Mucosa of descending colon (tissue), 3 donors: ENCODE measurements at regions not wholly inside any gene's neighbourhood (a gene's known extent, or its start where the extent isn't known, plus 50 kb on each side); places are given as distances from the start of the nearest gene placed in this dataset.

Experiments used
- ATAC-seq: fragments of 200-7000 bp; cut with Tn5 transposase; one replicate; pipeline ENCODE4 v1.9.1; 2020; ENCODE audit warnings: mild to moderate bottlenecking, moderate library complexity
- DNase-seq, 3 donors: peaks; one replicate each; pipeline ENCODE4 v3.0.0-alpha.2; 2020
- H3K36me3 ChIP-seq: fragments of 200-600 bp; one replicate; pipeline ENCODE4 v1.8.0; 2021; ENCODE audit warnings: low read depth, mild to moderate bottlenecking
- H3K4me1 ChIP-seq: fragments of 200-600 bp; one replicate; pipeline ENCODE4 v1.8.0; 2021; ENCODE audit warnings: low read depth, mild to moderate bottlenecking
- H3K4me3 ChIP-seq: fragments of 200-600 bp; one replicate; pipeline ENCODE4 v1.8.0; 2021; ENCODE audit warnings: mild to moderate bottlenecking
- H3K9me3 ChIP-seq: fragments of 200-600 bp; one replicate; pipeline ENCODE4 v1.8.0; 2021; ENCODE audit warnings: mild to moderate bottlenecking
- CTCF ChIP-seq: fragments of 200-600 bp; IDR thresholded peaks from one replicate; pipeline ENCODE4 v1.8.0; 2022; ENCODE audit warnings: antibody characterized with exemption, mild to moderate bottlenecking
- intact Hi-C, 2 donors: fragments of 100-400 bp; cut with DNase I in 1 of 2; cut with micrococcal nuclease in 1 of 2; formaldehyde crosslinking; loops; one replicate each; pipeline versions ENCODE4 v1.11.0 to v1.11.1; 2022; cut with DNase I, micrococcal nuclease
- donor health status: DM: no; HTN: no; CAD: no; lungs with moderate emphysema.
- donor health status: DM: no; HTN: no; CAD: no.
- donor health status: DM: no; HTN: yes; CAD: no.

- H3K4me1 ChIP-seq = no peaks in the 10 kb centered on the region
- no peak overlapping the region for H3K4me3 ChIP-seq
- TF ChIP-seq CTCF = no peak
- intact Hi-C loops = no loop called here
- no peak for ATAC-seq
- DNase-seq = no peak
- H3K36me3 ChIP-seq = no peaks in the 10 kb centered on the region
- no peaks in the 10 kb centered on the region for H3K9me3 ChIP-seq
Measured at GRCh38 chr15:67002368-67002767, 63.0 kb upstream of the SMAD3 start.

GRCh38 chr15:67003586-67003985 lies 61.8 kb upstream of the SMAD3 start:
- ATAC-seq = no peak
- Histone ChIP-seq H3K4me1 (no peaks in the 10 kb centered on the region), H3K36me3 (no peaks in the 10 kb centered on the region), H3K9me3 (no peaks in the 10 kb centered on the region), H3K4me3 (no peak overlapping the region)
- intact Hi-C loops = no loop called here
- no peak for TF ChIP-seq CTCF
- no peak for DNase-seq

DNA sequence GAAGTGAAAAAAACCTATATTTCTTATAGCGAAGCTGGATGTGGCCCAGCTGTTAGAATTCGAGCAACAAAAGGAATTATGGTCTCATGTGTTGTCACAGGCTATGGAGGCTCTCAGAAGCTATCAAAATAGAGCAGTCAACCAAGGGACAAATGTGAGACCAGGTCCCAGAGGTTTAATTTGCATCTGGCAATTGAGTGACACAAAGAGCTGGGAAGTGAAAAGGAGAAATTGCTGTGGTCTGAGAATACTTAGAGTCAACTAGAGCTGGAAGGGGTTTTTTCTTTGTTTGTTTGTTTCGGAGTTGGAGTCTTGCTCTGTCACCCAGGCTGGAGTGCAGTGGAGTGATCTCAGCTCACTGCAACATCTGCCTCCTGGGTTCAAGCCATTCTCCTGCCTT lies 61.3 kb upstream of the SMAD3 start:
- intact Hi-C loops = no loop called here
- no peaks in the 10 kb centered on the region for H3K36me3 ChIP-seq
- no peak overlapping the region for H3K4me3 ChIP-seq
- DNase-seq (no peak), ATAC-seq (no peak)
- TF ChIP-seq CTCF = no peak
- H3K4me1 ChIP-seq = no peaks in the 10 kb centered on the region
- H3K9me3 ChIP-seq = no peaks in the 10 kb centered on the region

- ATAC-seq (no peak), DNase-seq (no peak)
- Histone ChIP-seq H3K9me3 (no peaks in the 10 kb centered on the region), H3K36me3 (no peaks in the 10 kb centered on the region), H3K4me3 (no peak overlapping the region), H3K4me1 (no peaks in the 10 kb centered on the region)
- TF ChIP-seq CTCF = no peak
- intact Hi-C loops = no loop called here
Measured at GRCh38 chr15:67005294-67005996, 60.0 kb upstream of the SMAD3 start.

GRCh38 chr15:67006083-67007065 lies 59.0 kb upstream of the SMAD3 start:
- Histone ChIP-seq H3K4me1 (no peaks in the 10 kb centered on the region), H3K4me3 (no peak overlapping the region), H3K9me3 (no peaks in the 10 kb centered on the region), H3K36me3 (no peaks in the 10 kb centered on the region)
- ATAC-seq (no peak), DNase-seq (no peak)
- TF ChIP-seq CTCF = no peak
- intact Hi-C loops = no loop called here
